ENCODE measurements at regions not wholly inside any gene's neighbourhood (a gene's known extent, or its start where the extent isn't known, plus 50 kb on each side); places are given as distances from the start of the nearest gene placed in this dataset.

GRCh38 chr2:123578016-123578415, 447.1 kb upstream of the CNTNAP5 start:
- Histone ChIP-seq H3K27me3 (no peaks in the 10 kb centered on the region), H3K27ac (no peak overlapping the region), H3K36me3 (no peaks in the 10 kb centered on the region), H3K4me3 (no peak overlapping the region), H3K4me1 (no peaks in the 10 kb centered on the region), H3K9me3 (no peaks in the 10 kb centered on the region)
- WGBS, 2 donors: 54 to 56% methylated on average over 2 of the region's 2 CpGs
- DNase-seq (ENCODE audit: low spot score in 2 of 2): no peak
- TF ChIP-seq CTCF (IDR thresholded peaks at IDR 0.05) (no peak), POLR2A (IDR thresholded peaks at IDR 0.05) (no peak), EP300 (IDR thresholded peaks at IDR 0.05) (no peak)

- 19 to 34% methylated on average over 1 of the region's 1 CpG for WGBS, 2 donors
- Histone ChIP-seq H3K27ac (no peak overlapping the region), H3K4me3 (no peak overlapping the region), H3K36me3 (no peaks in the 10 kb centered on the region), H3K27me3 (no peaks in the 10 kb centered on the region), H3K4me1 (peaks cover 0 to 3% (median 0%) of the 10 kb centered on the region in 4 donors), H3K9me3 (no peaks in the 10 kb centered on the region)
- DNase-seq (ENCODE audit: low spot score in 2 of 2): peak in 1 of 2 donors; percentile 5
- no peak for TF ChIP-seq POLR2A (IDR thresholded peaks at IDR 0.05)
- no peak for TF ChIP-seq EP300 (IDR thresholded peaks at IDR 0.05)
- TF ChIP-seq CTCF (IDR thresholded peaks at IDR 0.05): no peak
These were observed 428.5 kb upstream of the CNTNAP5 start for GRCh38 chr2:123596621-123597020.

GRCh38 chr2:123597988-123598387, 427.1 kb upstream of the CNTNAP5 start:
- WGBS, 2 donors: 82 to 94% methylated on average over 2 of the region's 2 CpGs

GRCh38 chr2:123606631-123607030, 418.5 kb upstream of the CNTNAP5 start:
- no peaks in the 10 kb centered on the region for H3K36me3 ChIP-seq
- 34 to 43% methylated on average over 2 of the region's 2 CpGs for WGBS, 2 donors
- H3K27ac ChIP-seq: no peak overlapping the region

More at GRCh38 chr2:123597988-123598387, 427.1 kb upstream of the CNTNAP5 start:
- H3K4me3 ChIP-seq: no peak overlapping the region
- TF ChIP-seq CTCF (IDR thresholded peaks at IDR 0.05) (no peak), POLR2A (IDR thresholded peaks at IDR 0.05) (no peak), EP300 (IDR thresholded peaks at IDR 0.05) (no peak)
- H3K27ac ChIP-seq: no peak overlapping the region
- H3K9me3 ChIP-seq: no peaks in the 10 kb centered on the region
- H3K4me1 ChIP-seq: peaks cover 0 to 3% (median 0%) of the 10 kb centered on the region in 4 donors
- DNase-seq (ENCODE audit: low spot score in 2 of 2): no peak
- no peaks in the 10 kb centered on the region for H3K27me3 ChIP-seq
- no peaks in the 10 kb centered on the region for H3K36me3 ChIP-seq

GRCh38 chr2:123609077-123609476, 416.0 kb upstream of the CNTNAP5 start:
- Histone ChIP-seq H3K9me3 (peaks cover 0 to 8% (median 0%) of the 10 kb centered on the region in 4 donors), H3K27ac (no peak overlapping the region), H3K27me3 (no peaks in the 10 kb centered on the region), H3K4me3 (no peak overlapping the region), H3K4me1 (no peaks in the 10 kb centered on the region), H3K36me3 (no peaks in the 10 kb centered on the region)
- DNase-seq (ENCODE audit: low spot score in 2 of 2): no peak
- TF ChIP-seq CTCF (IDR thresholded peaks at IDR 0.05) (no peak), POLR2A (IDR thresholded peaks at IDR 0.05) (no peak), EP300 (IDR thresholded peaks at IDR 0.05) (no peak)
- 15 to 19% methylated on average over 1 of the region's 1 CpG for WGBS, 2 donors

More at GRCh38 chr2:123606631-123607030, 418.5 kb upstream of the CNTNAP5 start:
- DNase-seq (ENCODE audit: low spot score in 2 of 2): no peak
- Histone ChIP-seq H3K9me3 (peaks cover 0 to 2% (median 0%) of the 10 kb centered on the region in 4 donors), H3K4me1 (no peaks in the 10 kb centered on the region), H3K4me3 (no peak overlapping the region), H3K27me3 (no peaks in the 10 kb centered on the region)
- no peak for TF ChIP-seq POLR2A (IDR thresholded peaks at IDR 0.05)
- no peak for TF ChIP-seq CTCF (IDR thresholded peaks at IDR 0.05)
- no peak for TF ChIP-seq EP300 (IDR thresholded peaks at IDR 0.05)

Measured in tibial nerve (tissue), 4 donors.